H1 (cell line): ENCODE measurements at regions not wholly inside any gene's neighbourhood (a gene's known extent, or its start where the extent isn't known, plus 50 kb on each side); places are given as distances from the start of the nearest gene placed in this dataset.

Experiments
- CTCF ChIA-PET: fragments of 300-600 bp; sonication (Branson Sonifier 250); formaldehyde crosslinking; loops from one replicate; lab custom pipeline; 2021; ENCODE audit not compliant: partially characterized antibody; lab: Charles Lee
- POLR2A ChIA-PET: fragments of 300-600 bp; sonication (Branson Sonifier 250); formaldehyde crosslinking; loops from one replicate; lab custom pipeline; 2021; ENCODE audit warnings: inconsistent platforms; ENCODE audit not compliant: partially characterized antibody; lab: Charles Lee
- DNase-seq, 2 experiments: peaks; one replicate each; pipeline versions ENCODE4 v3.0.0 to v3.0.0-alpha.2; 2010 to 2022; ENCODE audit warnings: low spot score in 2 of 2, low read depth in 1 of 2, mixed read lengths in 1 of 2
- FAIRE-seq: peaks from 2 replicates; lab custom pipeline; 2011; peaks lifted over from hg19 to GRCh38; lab: Jason Lieb, UNC
- H2AFZ ChIP-seq: 2 replicates; pipeline ENCODE4 v1.8.1; 2012; ENCODE audit warnings: low read length, inconsistent platforms
- H2AK5ac ChIP-seq: 2 replicates; pipeline ENCODE4 v1.6.1; 2013; ENCODE audit warnings: low read depth, low read length
- H2BK120ac ChIP-seq: replicated peaks from 2 replicates; pipeline ENCODE3; 2013; ENCODE audit warnings: low read depth, low read length, inconsistent platforms
- H2BK12ac ChIP-seq: 2 replicates; pipeline ENCODE4 v1.6.1; 2013; ENCODE audit warnings: low read depth, low read length
- H2BK15ac ChIP-seq: 2 replicates; pipeline ENCODE4 v1.6.1; 2013; ENCODE audit warnings: low read length
- H2BK20ac ChIP-seq: 2 replicates; pipeline ENCODE4 v1.6.1; 2013; ENCODE audit warnings: low read length
- H2BK5ac ChIP-seq: 2 replicates; pipeline ENCODE4 v1.6.1; 2013; ENCODE audit warnings: low read depth, low read length
- H3K14ac ChIP-seq: 2 replicates; pipeline ENCODE4 v1.6.1; 2013; ENCODE audit warnings: inconsistent platforms; ENCODE audit not compliant: insufficient read length
- H3K18ac ChIP-seq: 2 replicates; pipeline ENCODE4 v1.6.1; 2013; ENCODE audit warnings: low read length; ENCODE audit errors: extremely low read depth
- H3K23ac ChIP-seq: 2 replicates; pipeline ENCODE4 v1.6.1; 2013; ENCODE audit warnings: inconsistent platforms; ENCODE audit not compliant: insufficient read length
- H3K23me2 ChIP-seq: 2 replicates; pipeline ENCODE4 v1.6.1; 2013; ENCODE audit warnings: low read depth, low read length
- H3K27ac ChIP-seq: 2 replicates; pipeline ENCODE4 v1.6.1; 2011; ENCODE audit warnings: low read depth, low read length, inconsistent platforms
- H3K27me3 ChIP-seq, 4 experiments: replicated peaks in 1 of 4; 1 replicate in 1 of 4; 2 replicates in 3 of 4; pipeline versions ENCODE4 v1.6.1 to v1.8.1; 2011 to 2013; ENCODE audit warnings: low read length in 3 of 4, mild to moderate bottlenecking in 3 of 4, inconsistent platforms in 2 of 4, mixed read lengths in 2 of 4, moderate library complexity in 1 of 4; ENCODE audit not compliant: control insufficient read depth in 3 of 4, insufficient read depth in 3 of 4; ENCODE audit errors: extremely low read depth in 1 of 4
- H3K36me3 ChIP-seq, 4 experiments: 2 replicates each; pipeline versions ENCODE4 v1.6.1 to v1.8.1; 2011 to 2013; ENCODE audit warnings: mild to moderate bottlenecking in 4 of 4, low read length in 3 of 4, moderate library complexity in 2 of 4, control low read depth in 1 of 4, inconsistent platforms in 1 of 4; ENCODE audit not compliant: insufficient read depth in 4 of 4, control insufficient read depth in 2 of 4
- H3K4ac ChIP-seq: replicated peaks from 2 replicates; pipeline ENCODE3; 2013; ENCODE audit warnings: low read length, low read depth, mixed read lengths, inconsistent platforms; ENCODE audit not compliant: insufficient read length
- H3K4me1 ChIP-seq, 4 experiments: replicated peaks in 1 of 4; 1 replicate in 1 of 4; 2 replicates in 3 of 4; pipeline versions ENCODE4 v1.6.1 to v1.8.1; 2011 to 2013; ENCODE audit warnings: low read length in 3 of 4, inconsistent platforms in 2 of 4, mixed read lengths in 1 of 4; ENCODE audit not compliant: insufficient read depth in 4 of 4, control insufficient read depth in 3 of 4
- H3K4me2 ChIP-seq, 2 experiments: 2 replicates each; pipeline versions ENCODE4 v1.6.1 to v1.8.1; 2011 to 2013; ENCODE audit warnings: low read depth in 2 of 2, low read length in 2 of 2, control low read depth in 1 of 2, inconsistent platforms in 1 of 2, mild to moderate bottlenecking in 1 of 2; ENCODE audit not compliant: insufficient read depth in 1 of 2
- H3K4me3 ChIP-seq, 4 experiments: fragments of 200-600, 300-600 bp in 1 of 4; sonication (generic), shearing (Covaris generic), sonication (Bioruptor Twin) in 1 of 4; 2 replicates each; pipeline versions ENCODE4 v1.5.1 to v1.8.1; 2011 to 2016; ENCODE audit warnings: low read length in 4 of 4, low read depth in 3 of 4, control low read depth in 2 of 4, inconsistent platforms in 2 of 4, mild to moderate bottlenecking in 2 of 4, mixed read lengths in 1 of 4, moderate library complexity in 1 of 4; ENCODE audit not compliant: insufficient read depth in 2 of 4; ENCODE audit errors: extremely low read depth in 1 of 4
- H3K56ac ChIP-seq: replicated peaks from 2 replicates; pipeline ENCODE3; 2013; ENCODE audit warnings: low read depth, mild to moderate bottlenecking, mixed read lengths, low read length, inconsistent platforms; ENCODE audit not compliant: insufficient read length
- H3K79me1 ChIP-seq: 2 replicates; pipeline ENCODE4 v1.6.1; 2013; ENCODE audit warnings: low read depth, low read length, control low read depth
- H3K79me2 ChIP-seq, 2 experiments: 2 replicates each; pipeline versions ENCODE4 v1.6.1 to v1.8.1; 2012 to 2013; ENCODE audit warnings: low read length in 2 of 2, mild to moderate bottlenecking in 2 of 2, inconsistent platforms in 1 of 2; ENCODE audit not compliant: insufficient read depth in 2 of 2, control insufficient read depth in 1 of 2
- H3K9ac ChIP-seq, 4 experiments: replicated peaks in 1 of 4; 1 replicate in 1 of 4; 2 replicates in 3 of 4; pipeline versions ENCODE4 v1.6.1 to v1.8.1; 2011 to 2013; ENCODE audit warnings: low read depth in 3 of 4, low read length in 3 of 4, control low read depth in 2 of 4, mild to moderate bottlenecking in 2 of 4, moderate library complexity in 2 of 4, inconsistent platforms in 1 of 4; ENCODE audit errors: extremely low read depth in 1 of 4
- H3K9me3 ChIP-seq, 2 experiments: 2 replicates each; pipeline versions ENCODE4 v1.6.1 to v1.8.1; 2012 to 2013; ENCODE audit warnings: mild to moderate bottlenecking in 2 of 2, moderate library complexity in 2 of 2, control low read depth in 1 of 2, inconsistent platforms in 1 of 2, low read depth in 1 of 2, low read length in 1 of 2, mixed read lengths in 1 of 2; ENCODE audit not compliant: insufficient read depth in 2 of 2
- H4K20me1 ChIP-seq, 2 experiments: replicated peaks in 1 of 2; 2 replicates each; pipeline versions ENCODE3 to v1.8.1; 2011 to 2013; ENCODE audit warnings: inconsistent platforms in 2 of 2, low read length in 2 of 2, mild to moderate bottlenecking in 1 of 2; ENCODE audit not compliant: insufficient read depth in 2 of 2, control insufficient read depth in 1 of 2
- H4K5ac ChIP-seq: 2 replicates; pipeline ENCODE4 v1.6.1; 2013; ENCODE audit warnings: low read length, low read depth, mixed read lengths, inconsistent platforms; ENCODE audit not compliant: insufficient read length
- H4K8ac ChIP-seq: 2 replicates; pipeline ENCODE4 v1.8.0; 2013; ENCODE audit warnings: mild to moderate bottlenecking, moderate library complexity, low read length, inconsistent platforms; ENCODE audit not compliant: insufficient read depth; ENCODE audit errors: extremely low read depth
- H4K91ac ChIP-seq: replicated peaks from 2 replicates; pipeline ENCODE3; 2013; ENCODE audit warnings: low read length, mixed read lengths, inconsistent platforms; ENCODE audit not compliant: insufficient read length
- ATF3 ChIP-seq: IDR thresholded peaks from 2 replicates; pipeline ENCODE4 v1.6.1; 2011; ENCODE audit warnings: low read depth, mild to moderate bottlenecking, low read length; ENCODE audit not compliant: insufficient read depth
- BACH1 ChIP-seq: IDR thresholded peaks from 2 replicates; pipeline ENCODE4 v1.6.1; 2012; ENCODE audit warnings: low read length, improper control_type of control experiment
- JUN ChIP-seq: IDR thresholded peaks from 2 replicates; pipeline ENCODE4 v1.6.1; 2011; ENCODE audit warnings: low read depth, mild to moderate bottlenecking, improper control_type of control experiment, low read length
- NANOG ChIP-seq: IDR thresholded peaks from 2 replicates; pipeline ENCODE4 v1.6.1; 2011; ENCODE audit warnings: low read length, low read depth, mild to moderate bottlenecking, inconsistent platforms; ENCODE audit not compliant: insufficient read depth, poor library complexity, severe bottlenecking
- SIN3A ChIP-seq, 2 experiments: IDR thresholded peaks in 1 of 2; conservative IDR thresholded peaks in 1 of 2; 2 replicates each; pipeline ENCODE4 v1.6.1; 2011 to 2012; ENCODE audit warnings: low read length in 2 of 2, improper control_type of control experiment in 1 of 2, low read depth in 1 of 2, mild to moderate bottlenecking in 1 of 2
- SUZ12 ChIP-seq: fragments of 200-600 bp; sonication (generic); IDR thresholded peaks from 2 replicates; pipeline ENCODE4 v1.6.1; 2012; ENCODE audit warnings: mild to moderate bottlenecking, inconsistent platforms, low read length, moderate library complexity, mixed read lengths
- TCF12 ChIP-seq: IDR thresholded peaks from 2 replicates; pipeline ENCODE4 v1.6.1; 2011; ENCODE audit warnings: low read depth, mild to moderate bottlenecking, low read length
- WGBS, 2 experiments: shearing (Covaris generic) in 1 of 2; methylation state at CpG; one replicate each; pipeline versions ENCODE4 v1.1.6 to v1.1.7; 2013 to 2015; ENCODE audit warnings: low lambda C conversion rate in 2 of 2, mixed read lengths in 2 of 2, inconsistent platforms in 1 of 2, low coverage in 1 of 2, missing lambda C conversion rate in 1 of 2; ENCODE audit not compliant: insufficient replicate concordance in 2 of 2, insufficient coverage in 1 of 2, insufficient read length in 1 of 2; ENCODE audit errors: extremely low coverage in 1 of 2, missing lambda C conversion rate in 1 of 2; 5-methylcytosine and 5-hydroxymethylcytosine counted together

- Histone ChIP-seq H3K4me1 (peaks cover 0 to 9% (median 6%) of the 10 kb centered on the region in 4 experiments; a peak in 5 of 7 replicates), H3K9me3 (no peaks in the 10 kb centered on the region), H3K23me2 (no peaks in the 10 kb centered on the region), H3K27me3 (no peaks in the 10 kb centered on the region), H4K5ac (no peak overlapping the region), H3K27ac (no peak overlapping the region), H2AK5ac (no peak overlapping the region), H2BK20ac (no peak overlapping the region), H3K9ac (no peak overlapping the region), H3K4ac (no peak overlapping the region), H2BK120ac (no peak overlapping the region), H3K79me2 (no peaks in the 10 kb centered on the region), H3K4me2 (no peak overlapping the region), H2BK5ac (no peak overlapping the region), H2BK12ac (no peak overlapping the region), H3K18ac (no peak overlapping the region), H3K4me3 (no peak overlapping the region), H3K36me3 (no peaks in the 10 kb centered on the region), H2AFZ (no peak overlapping the region), H3K23ac (no peak overlapping the region), H3K14ac (no peak overlapping the region), H2BK15ac (no peak overlapping the region), H3K56ac (no peak overlapping the region), H3K79me1 (no peaks in the 10 kb centered on the region), H4K91ac (no peak overlapping the region), H4K20me1 (no peaks in the 10 kb centered on the region), H4K8ac (no peak overlapping the region)
- DNase-seq, result no peak
- CTCF ChIA-PET, result interaction anchor here (0.6 to 1.3 kb wide), 2 partner anchors 70 to 287 kb away, joined by 3 read pairs; no protein-coding TSS in a partner anchor
- POLR2A ChIA-PET, result no interaction called here
- no peak for FAIRE-seq
- WGBS, 2 experiments, result 95% methylated on average over 1 of the region's 1 CpG; no CpG with 5 or more reads in 1 of the 2 experiments
- TF ChIP-seq BACH1 (no peak), NANOG (no peak), ATF3 (no peak), JUN (no peak), TCF12 (no peak), SUZ12 (no peak), SIN3A (conservative IDR thresholded peaks at IDR 0.05 in 1 of 2, IDR thresholded peaks at IDR 0.05 in 1 of 2; ENCODE audit: low read depth in 1 of 2, low read length in 2 of 2) (no peak)
These were observed 282.7 kb upstream of the CITED2 start for GRCh38 chr6:139657119-139657518.
